Spleen (tissue), 11 donors: ENCODE measurements at regions not wholly inside any gene's neighbourhood (a gene's known extent, or its start where the extent isn't known, plus 50 kb on each side); places are given as distances from the start of the nearest gene placed in this dataset.

Source experiments
- DNase-seq: peaks from one replicate; pipeline ENCODE4 v3.0.0-alpha.2; 2020
- H3K27ac ChIP-seq, 8 donors: fragments of 200-600 bp; sonication (generic) in 7 of 8; 1 replicate in 4 of 8; 2 replicates in 4 of 8; pipeline versions ENCODE4 v1.5.0 to v1.8.0; 2016 to 2021; ENCODE audit warnings: inconsistent platforms in 4 of 8, mild to moderate bottlenecking in 4 of 8, moderate library complexity in 1 of 8
- H3K27me3 ChIP-seq, 7 donors: fragments of 200-600 bp; sonication (generic) in 6 of 7; replicated peaks in 1 of 7; 1 replicate in 4 of 7; 2 replicates in 3 of 7; pipeline versions ENCODE4 v1.5.0 to v1.8.0; 2016 to 2021; ENCODE audit warnings: inconsistent platforms in 3 of 7, mild to moderate bottlenecking in 1 of 7
- H3K36me3 ChIP-seq, 6 donors: fragments of 200-600 bp; sonication (generic) in 5 of 6; 1 replicate in 4 of 6; 2 replicates in 2 of 6; pipeline versions ENCODE4 v1.5.0 to v1.8.0; 2016 to 2021; ENCODE audit warnings: inconsistent platforms in 2 of 6
- H3K4me1 ChIP-seq, 6 donors: fragments of 200-600 bp; sonication (generic) in 5 of 6; 1 replicate in 3 of 6; 2 replicates in 3 of 6; pipeline versions ENCODE4 v1.5.0 to v1.8.0; 2016 to 2021; ENCODE audit warnings: inconsistent platforms in 3 of 6
- H3K4me3 ChIP-seq, 8 donors: fragments of 200-600 bp; sonication (generic) in 7 of 8; 1 replicate in 4 of 8; 2 replicates in 4 of 8; pipeline versions ENCODE4 v1.5.0 to v1.8.0; 2016 to 2021; ENCODE audit warnings: inconsistent platforms in 4 of 8, mild to moderate bottlenecking in 4 of 8, moderate library complexity in 2 of 8
- H3K9me3 ChIP-seq, 8 donors: fragments of 200-600 bp; sonication (generic) in 7 of 8; 1 replicate in 4 of 8; 2 replicates in 4 of 8; pipeline versions ENCODE4 v1.5.0 to v1.8.0; 2016 to 2021; ENCODE audit warnings: inconsistent platforms in 4 of 8
- POLR2A ChIP-seq, 3 donors: fragments of 450-650 bp; IDR thresholded peaks; one replicate each; pipeline ENCODE4 v1.5.1; 2017; ENCODE audit warnings: antibody characterized with exemption in 3 of 3, mild to moderate bottlenecking in 1 of 3
- POLR2AphosphoS5 ChIP-seq, 3 donors: sonication (generic); formaldehyde crosslinking; IDR thresholded peaks; one replicate each; pipeline ENCODE4 v1.5.1; 2017; ENCODE audit warnings: antibody characterized with exemption in 3 of 3
- WGBS, 5 donors: extraction: QIAGEN DNeasy Blood & Tissue Kit in 3 of 5; methylation state at CpG; one replicate each; pipeline versions ENCODE4 v1.1.5 to v1.1.7; 2013 to 2018; 5-methylcytosine and 5-hydroxymethylcytosine counted together
- intact Hi-C: fragments of 100-400 bp; cut with DNase I; formaldehyde crosslinking; loops from one replicate; pipeline ENCODE4 v1.15.0; 2023; ENCODE audit warnings: low total_unique reads
- TF ChIP-seq, protein P1 (sequence below), 11 experiments: fragments of 200-600 bp in 7 of 11; fragments of 450-650 bp in 4 of 11; sonication (generic) in 4 of 11; IDR thresholded peaks in 8 of 11; conservative IDR thresholded peaks in 3 of 11; 1 replicate in 7 of 11; 2 replicates in 4 of 11; pipeline versions ENCODE4 v1.4.0 to v1.8.0; 2016 to 2021; ENCODE audit warnings: antibody characterized with exemption in 11 of 11, inconsistent platforms in 4 of 11, mild to moderate bottlenecking in 1 of 11
- donor health status: healthy with polysubstance abuse.
- donor health status: DM: no; HTN: no; CAD: no; lungs with moderate emphysema.
- donor health status: DM: no; HTN: no; CAD: no.
- donor health status: Bipolar disorder and iron deficiency.
- donor health status: healthy.
- donor health status: DM: no; HTN: no; CAD: no.
- donor health status: DM: yes; HTN: yes; CAD: no.

DNA sequence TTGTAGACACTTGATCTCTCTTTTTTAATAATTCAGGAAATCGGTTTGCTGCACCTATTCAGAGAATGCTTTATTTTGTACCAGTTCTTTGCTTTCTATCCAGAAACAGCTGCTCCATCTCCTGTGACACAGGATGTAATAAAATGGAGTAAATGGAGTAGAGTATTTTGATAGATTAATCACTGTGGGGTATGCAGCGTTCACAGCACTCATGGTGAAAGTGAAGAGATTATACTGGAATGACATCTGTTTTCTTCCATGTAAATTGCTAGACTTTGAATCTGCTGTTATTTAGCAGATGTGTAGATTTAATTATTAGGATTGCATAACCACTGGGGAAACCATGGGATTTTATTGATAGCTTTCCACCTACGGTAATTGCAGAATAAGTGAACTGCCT is 227.3 kb upstream of the ARHGAP42 start:
- H3K27me3 ChIP-seq = no peaks in the 10 kb centered on the region
- WGBS, 5 donors = 65 to 78% (median 66%) methylated on average over 3 of the region's 3 CpGs
- H3K4me3 ChIP-seq = no peak overlapping the region
- DNase-seq = no peak
- intact Hi-C loops = no loop called here
- H3K9me3 ChIP-seq = peaks cover 0 to 12% (median 2%) of the 10 kb centered on the region in 8 donors
- TF ChIP-seq POLR2AphosphoS5 (IDR thresholded peaks at IDR 0.05) (no peak), POLR2A (IDR thresholded peaks at IDR 0.05) (no peak)
- TF ChIP-seq, protein P1, sequence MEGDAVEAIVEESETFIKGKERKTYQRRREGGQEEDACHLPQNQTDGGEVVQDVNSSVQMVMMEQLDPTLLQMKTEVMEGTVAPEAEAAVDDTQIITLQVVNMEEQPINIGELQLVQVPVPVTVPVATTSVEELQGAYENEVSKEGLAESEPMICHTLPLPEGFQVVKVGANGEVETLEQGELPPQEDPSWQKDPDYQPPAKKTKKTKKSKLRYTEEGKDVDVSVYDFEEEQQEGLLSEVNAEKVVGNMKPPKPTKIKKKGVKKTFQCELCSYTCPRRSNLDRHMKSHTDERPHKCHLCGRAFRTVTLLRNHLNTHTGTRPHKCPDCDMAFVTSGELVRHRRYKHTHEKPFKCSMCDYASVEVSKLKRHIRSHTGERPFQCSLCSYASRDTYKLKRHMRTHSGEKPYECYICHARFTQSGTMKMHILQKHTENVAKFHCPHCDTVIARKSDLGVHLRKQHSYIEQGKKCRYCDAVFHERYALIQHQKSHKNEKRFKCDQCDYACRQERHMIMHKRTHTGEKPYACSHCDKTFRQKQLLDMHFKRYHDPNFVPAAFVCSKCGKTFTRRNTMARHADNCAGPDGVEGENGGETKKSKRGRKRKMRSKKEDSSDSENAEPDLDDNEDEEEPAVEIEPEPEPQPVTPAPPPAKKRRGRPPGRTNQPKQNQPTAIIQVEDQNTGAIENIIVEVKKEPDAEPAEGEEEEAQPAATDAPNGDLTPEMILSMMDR (IDR thresholded peaks at IDR 0.05 in 8 of 11, conservative IDR thresholded peaks at IDR 0.05 in 3 of 11) = no peak
- H3K36me3 ChIP-seq = no peaks in the 10 kb centered on the region
- H3K4me1 ChIP-seq = no peaks in the 10 kb centered on the region
- H3K27ac ChIP-seq = no peak overlapping the region

DNA sequence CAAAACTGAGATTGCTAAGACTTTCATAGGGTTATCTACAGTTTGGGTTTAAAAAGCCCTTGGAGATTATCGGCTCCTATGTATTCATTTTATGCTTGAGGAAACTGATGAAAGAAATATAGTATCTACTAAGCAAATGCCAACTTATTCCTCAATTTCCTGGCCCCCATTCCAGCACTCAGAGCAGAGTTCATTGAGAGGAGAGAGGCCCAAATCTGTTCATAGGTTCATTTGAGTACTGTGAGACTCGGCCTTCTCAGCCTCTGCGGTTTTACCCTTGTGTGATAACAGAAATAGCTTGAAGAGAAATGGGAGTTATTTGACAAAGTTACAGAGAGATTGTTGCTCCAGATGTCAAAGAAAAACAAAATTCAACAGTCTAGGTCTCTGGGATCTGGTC is 226.7 kb upstream of the ARHGAP42 start:
- H3K4me1 ChIP-seq = no peaks in the 10 kb centered on the region
- H3K27me3 ChIP-seq = no peaks in the 10 kb centered on the region
- peaks cover 0 to 14% (median 4%) of the 10 kb centered on the region in 8 donors for H3K9me3 ChIP-seq
- H3K36me3 ChIP-seq = no peaks in the 10 kb centered on the region
- no peak overlapping the region for H3K27ac ChIP-seq
- no peak overlapping the region for H3K4me3 ChIP-seq
- no peak for DNase-seq
- intact Hi-C loops = no loop called here
- 88 to 93% (median 92%) methylated on average over 3 of the region's 3 CpGs for WGBS, 5 donors
- no peak for TF ChIP-seq POLR2A (IDR thresholded peaks at IDR 0.05)
- TF ChIP-seq, protein P1 (IDR thresholded peaks at IDR 0.05 in 8 of 11, conservative IDR thresholded peaks at IDR 0.05 in 3 of 11) = no peak
- no peak for TF ChIP-seq POLR2AphosphoS5 (IDR thresholded peaks at IDR 0.05)

DNA sequence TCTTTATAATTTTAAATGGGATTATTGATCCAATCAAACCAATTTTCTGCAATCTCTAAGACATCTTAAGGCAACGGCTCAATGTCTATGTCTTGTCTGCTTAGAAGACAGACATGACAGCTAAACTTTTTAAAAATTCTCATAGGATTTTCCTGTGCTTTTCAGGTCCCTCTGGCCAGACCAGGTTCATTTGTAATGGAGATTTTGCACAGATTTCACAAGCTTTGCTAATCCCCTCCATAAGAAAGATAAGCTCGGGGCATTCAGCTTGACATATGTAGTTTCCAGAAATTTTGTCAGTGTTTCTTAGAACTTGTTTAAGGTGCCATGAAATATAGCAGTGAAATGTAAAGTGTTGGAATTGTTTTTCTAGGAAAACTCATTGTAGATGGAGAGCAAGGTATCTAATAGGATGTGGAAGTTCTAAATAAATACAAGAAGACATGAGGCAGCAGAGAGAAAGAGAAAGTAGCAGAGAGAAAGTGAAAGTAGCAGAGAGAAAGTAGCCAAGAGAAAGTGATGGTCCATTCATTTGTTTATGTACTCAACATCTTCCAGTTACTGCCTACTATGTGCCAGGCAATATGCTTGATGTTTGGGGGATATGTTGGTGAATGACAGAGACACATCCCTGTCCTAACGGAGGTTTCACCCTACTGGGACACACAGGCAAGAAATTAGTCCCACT is 219.1 kb upstream of the ARHGAP42 start:
- no peak for DNase-seq
- WGBS, 5 donors = 78 to 91% (median 87%) methylated on average over 3 of the region's 3 CpGs

DNA sequence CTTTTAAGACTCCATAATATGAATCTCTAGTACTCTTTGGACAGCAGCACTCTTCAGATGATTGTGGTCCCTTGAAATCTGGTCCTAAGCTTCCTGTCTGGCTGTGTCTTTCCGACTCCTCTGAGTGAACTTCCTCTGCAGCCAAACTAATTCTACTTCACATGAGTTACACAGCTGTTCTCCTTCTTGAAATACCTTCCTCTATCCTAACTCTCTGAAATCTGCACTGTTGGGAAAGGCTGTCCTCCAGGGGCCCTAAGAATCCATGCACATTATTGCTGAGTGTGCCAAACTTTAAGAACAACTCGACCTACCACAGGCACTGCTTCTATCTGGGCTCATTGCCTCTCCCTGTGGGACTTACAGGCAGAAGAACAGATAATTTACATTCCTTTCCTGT is 217.3 kb upstream of the ARHGAP42 start:
- Histone ChIP-seq H3K27ac (no peak overlapping the region), H3K4me3 (no peak overlapping the region), H3K9me3 (peaks cover 0 to 20% (median 6%) of the 10 kb centered on the region in 8 donors), H3K27me3 (no peaks in the 10 kb centered on the region), H3K36me3 (no peaks in the 10 kb centered on the region), H3K4me1 (no peaks in the 10 kb centered on the region)
- no peak for DNase-seq
- TF ChIP-seq POLR2AphosphoS5 (IDR thresholded peaks at IDR 0.05) (no peak), POLR2A (IDR thresholded peaks at IDR 0.05) (no peak)
- TF ChIP-seq, protein P1 (IDR thresholded peaks at IDR 0.05 in 8 of 11, conservative IDR thresholded peaks at IDR 0.05 in 3 of 11) = no peak
- WGBS, 5 donors = 7 to 36% (median 25%) methylated on average over 2 of the region's 2 CpGs
- intact Hi-C loops = no loop called here

More for the DNA sequence above, 219.1 kb upstream of the ARHGAP42 start:
- intact Hi-C loops = no loop called here
- no peaks in the 10 kb centered on the region for H3K27me3 ChIP-seq
- no peaks in the 10 kb centered on the region for H3K4me1 ChIP-seq
- H3K36me3 ChIP-seq = no peaks in the 10 kb centered on the region
- H3K9me3 ChIP-seq = peaks cover 0 to 29% (median 6%) of the 10 kb centered on the region in 8 donors
- H3K27ac ChIP-seq = no peak overlapping the region
- H3K4me3 ChIP-seq = no peak overlapping the region
- TF ChIP-seq POLR2A (IDR thresholded peaks at IDR 0.05) (no peak), POLR2AphosphoS5 (IDR thresholded peaks at IDR 0.05) (no peak)
- TF ChIP-seq, protein P1 (IDR thresholded peaks at IDR 0.05 in 8 of 11, conservative IDR thresholded peaks at IDR 0.05 in 3 of 11) = no peak
